IMR-90 (cell line): ENCODE measurements at regions not wholly inside any gene's neighbourhood (a gene's known extent, or its start where the extent isn't known, plus 50 kb on each side); places are given as distances from the start of the nearest gene placed in this dataset.

Source experiments
- ATAC-seq: fragments of 200-7000 bp; cut with Tn5 transposase; 2 replicates; pipeline ENCODE4 v1.9.1; 2020; ENCODE audit warnings: low read depth, mild to moderate bottlenecking, moderate library complexity
- BruUV-seq: library from RNA; stranded (reverse); fragments of 400-500 nt; replicated peaks from 2 replicates; lab custom pipeline; 2021; lab: Mats Ljungman, UMichigan
- CTCF ChIA-PET: fragments of 300-600 bp; formaldehyde crosslinking; extraction: SDS; loops from one replicate; lab custom pipeline; 2021; ENCODE audit warnings: antibody characterized with exemption; lab: Yijun Ruan, JAX
- POLR2A ChIA-PET: fragments of 300-600 bp; sonication (Branson Sonifier 250); formaldehyde crosslinking; loops from one replicate; lab custom pipeline; 2022; ENCODE audit warnings: antibody characterized with exemption; ENCODE audit not compliant: unreplicated experiment; lab: Charles Lee
- DNase-seq: peaks from one replicate; pipeline ENCODE4 v3.0.0; 2013
- H2AFZ ChIP-seq: replicated peaks from 2 replicates; pipeline ENCODE3; 2013; ENCODE audit warnings: low read length, mild to moderate bottlenecking; ENCODE audit not compliant: poor library complexity
- H2AK5ac ChIP-seq: 2 replicates; pipeline ENCODE4 v1.6.1; 2013; ENCODE audit warnings: low read depth, low read length, inconsistent platforms
- H2AK9ac ChIP-seq: replicated peaks from 2 replicates; pipeline ENCODE3; 2013; ENCODE audit warnings: mild to moderate bottlenecking, low read depth, low read length, moderate library complexity; ENCODE audit not compliant: poor library complexity
- H2BK120ac ChIP-seq: 2 replicates; pipeline ENCODE4 v1.6.1; 2013; ENCODE audit warnings: low read depth, low read length, inconsistent platforms
- H2BK15ac ChIP-seq: 3 replicates; pipeline ENCODE4 v1.6.1; 2013; ENCODE audit warnings: low read depth, low read length, inconsistent platforms
- H2BK20ac ChIP-seq: 2 replicates; pipeline ENCODE4 v1.6.1; 2013; ENCODE audit warnings: low read depth, mild to moderate bottlenecking, inconsistent platforms, low read length, moderate library complexity
- H2BK5ac ChIP-seq: 2 replicates; pipeline ENCODE4 v1.6.1; 2013; ENCODE audit warnings: mild to moderate bottlenecking, low read depth, low read length, inconsistent platforms; ENCODE audit not compliant: poor library complexity, severe bottlenecking
- H3K14ac ChIP-seq: replicated peaks from 2 replicates; pipeline ENCODE4 v1.6.1; 2013; ENCODE audit warnings: low read depth, low read length, inconsistent platforms
- H3K18ac ChIP-seq: 2 replicates; pipeline ENCODE4 v1.6.1; 2013; ENCODE audit warnings: low read depth, low read length, control low read depth
- H3K23ac ChIP-seq: 2 replicates; pipeline ENCODE4 v1.6.1; 2013; ENCODE audit warnings: low read depth, low read length, inconsistent platforms
- H3K27ac ChIP-seq: 2 replicates; pipeline ENCODE4 v1.5.1; 2013; ENCODE audit warnings: mild to moderate bottlenecking, control low read depth, low read length; ENCODE audit not compliant: insufficient read depth
- H3K27me3 ChIP-seq: 2 replicates; pipeline ENCODE4 v1.6.1; 2013; ENCODE audit warnings: low read length; ENCODE audit not compliant: control insufficient read depth, insufficient read depth
- H3K36me3 ChIP-seq: 2 replicates; pipeline ENCODE4 v1.6.1; 2013; ENCODE audit warnings: low read length, mixed read lengths; ENCODE audit not compliant: control insufficient read depth, insufficient read depth
- H3K4ac ChIP-seq: 2 replicates; pipeline ENCODE4 v1.6.1; 2013; ENCODE audit warnings: low read depth, low read length, inconsistent platforms
- H3K4me1 ChIP-seq: 2 replicates; pipeline ENCODE4 v1.6.1; 2013; ENCODE audit warnings: low read length, mixed read lengths; ENCODE audit not compliant: control insufficient read depth, insufficient read depth
- H3K4me2 ChIP-seq: 2 replicates; pipeline ENCODE4 v1.6.1; 2013; ENCODE audit warnings: low read depth, mild to moderate bottlenecking, control low read depth, low read length, moderate library complexity
- H3K4me3 ChIP-seq: 2 replicates; pipeline ENCODE4 v1.5.1; 2013; ENCODE audit warnings: low read depth, mild to moderate bottlenecking, control low read depth, low read length, moderate library complexity; ENCODE audit not compliant: insufficient read depth
- H3K56ac ChIP-seq: 2 replicates; pipeline ENCODE4 v1.6.1; 2013; ENCODE audit warnings: low read length, inconsistent platforms; ENCODE audit not compliant: insufficient read depth; ENCODE audit errors: extremely low read depth
- H3K79me1 ChIP-seq, 2 experiments: 2 replicates each; pipeline ENCODE4 v1.6.1; 2013; ENCODE audit warnings: low read length in 2 of 2, inconsistent platforms in 1 of 2, low read depth in 1 of 2
- H3K9ac ChIP-seq: 2 replicates; pipeline ENCODE4 v1.6.1; 2013; ENCODE audit warnings: low read depth, low read length, control low read depth
- H3K9me1 ChIP-seq: 2 replicates; pipeline ENCODE4 v1.6.1; 2013; ENCODE audit warnings: low read length, inconsistent platforms; ENCODE audit not compliant: insufficient read depth
- H3K9me3 ChIP-seq: 2 replicates; pipeline ENCODE4 v1.6.1; 2013; ENCODE audit warnings: low read length; ENCODE audit not compliant: control insufficient read depth, insufficient read depth
- H4K20me1 ChIP-seq: 2 replicates; pipeline ENCODE4 v1.6.1; 2013; ENCODE audit warnings: low read length, inconsistent platforms; ENCODE audit not compliant: insufficient read depth
- H4K5ac ChIP-seq: 2 replicates; pipeline ENCODE4 v1.6.1; 2013; ENCODE audit warnings: mild to moderate bottlenecking, low read depth, low read length, control low read depth
- H4K8ac ChIP-seq, 2 experiments: 2 replicates each; pipeline ENCODE4 v1.6.1; 2013; ENCODE audit warnings: low read depth in 2 of 2, low read length in 2 of 2, control low read depth in 1 of 2, inconsistent platforms in 1 of 2
- H4K91ac ChIP-seq: 2 replicates; pipeline ENCODE4 v1.6.1; 2013; ENCODE audit warnings: low read depth, low read length, inconsistent platforms; ENCODE audit not compliant: insufficient read depth
- FOS ChIP-seq: fragments of 150-350 bp; IDR thresholded peaks from 2 replicates; pipeline ENCODE4 v1.6.1; 2016; ENCODE audit warnings: low read depth, low read length
- MAFK ChIP-seq: IDR thresholded peaks from 2 replicates; pipeline ENCODE4 v1.6.1; 2012; ENCODE audit warnings: low read depth, low read length, improper control_type of control experiment
- WGBS, 2 experiments: methylation state at CpG; one replicate each; pipeline versions ENCODE4 v1.1.5 to v1.1.7; 2013; ENCODE audit warnings: missing lambda C conversion rate in 2 of 2; ENCODE audit not compliant: insufficient read length in 1 of 2; ENCODE audit errors: extremely low coverage in 2 of 2; 5-methylcytosine and 5-hydroxymethylcytosine counted together
- dilution Hi-C: fragments of 300-500 bp; cut with HindIII; formaldehyde crosslinking; loops from one replicate; pipeline ENCODE4 v1.14.3; 2018; ENCODE audit warnings: low sequenced_read_pairs; ENCODE audit not compliant: unreplicated experiment
- in situ Hi-C: fragments of 300-500 bp; cut with MboI; formaldehyde crosslinking; loops from 3 replicates; pipeline ENCODE4 v1.14.3; 2019; ENCODE audit warnings: low sequenced_read_pairs, inconsistent platforms, mixed read lengths
- intact Hi-C: fragments of 100-400 bp; cut with micrococcal nuclease; formaldehyde crosslinking; loops from 2 replicates; pipeline ENCODE4 v1.10.0; 2022

DNA sequence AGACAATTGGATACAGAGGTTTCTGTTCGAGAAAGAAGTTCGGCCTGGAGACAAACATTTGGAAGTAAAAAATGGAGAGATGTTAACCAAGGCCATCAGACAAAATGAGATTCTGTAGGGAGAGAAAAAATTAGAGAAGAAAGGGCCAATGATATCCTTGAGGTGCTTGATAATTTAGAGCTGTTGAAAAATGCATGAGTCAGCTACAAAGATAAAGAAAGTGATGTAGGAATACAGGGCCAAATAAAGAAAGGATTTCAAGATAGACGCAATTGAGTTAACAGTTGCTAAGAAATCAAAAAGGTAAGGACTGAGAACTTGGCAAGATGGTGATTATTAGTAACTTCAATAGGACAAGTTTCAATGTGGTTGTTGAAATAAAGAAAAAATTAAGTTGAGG is 384.2 kb upstream of the SEMA3A start:
- intact Hi-C loops, result no loop called here
- no peak overlapping the region for H2BK20ac ChIP-seq
- no peak overlapping the region for H2BK5ac ChIP-seq
- TF ChIP-seq MAFK (peak; percentile 62), FOS (no peak)
- H3K4me2 ChIP-seq, result no peak overlapping the region
- H3K56ac ChIP-seq, result no peak overlapping the region
- no peak overlapping the region for H4K5ac ChIP-seq
- H2AFZ ChIP-seq, result no peak overlapping the region
- H4K20me1 ChIP-seq, result no peaks in the 10 kb centered on the region
- CTCF ChIA-PET, result no interaction called here
- no peak overlapping the region for H3K27ac ChIP-seq
- H3K9ac ChIP-seq, result no peak overlapping the region
- H3K14ac ChIP-seq, result no peak overlapping the region
- no TSS peak for BruUV-seq
- H3K9me3 ChIP-seq, result no peaks in the 10 kb centered on the region
- no peak overlapping the region for H4K8ac ChIP-seq
- no peak overlapping the region for H4K91ac ChIP-seq
- H2BK120ac ChIP-seq, result no peak overlapping the region
- ATAC-seq (no peak), DNase-seq (no peak)
- in situ Hi-C loops, result no loop called here
- H3K18ac ChIP-seq, result no peak overlapping the region
- no peak overlapping the region for H3K4me3 ChIP-seq
- H3K79me1 ChIP-seq, result no peaks in the 10 kb centered on the region
- no peak overlapping the region for H2BK15ac ChIP-seq
- no peaks in the 10 kb centered on the region for H3K36me3 ChIP-seq
- no peaks in the 10 kb centered on the region for H3K27me3 ChIP-seq
- H2AK5ac ChIP-seq, result no peak overlapping the region
- H3K4ac ChIP-seq, result no peak overlapping the region
- H3K9me1 ChIP-seq, result no peaks in the 10 kb centered on the region
- dilution Hi-C loops, result no loop called here
- H3K23ac ChIP-seq, result no peak overlapping the region
- POLR2A ChIA-PET, result no interaction called here
- 100% methylated on average over 2 of the region's 3 CpGs; no CpG with 5 or more reads in 1 of the 2 experiments for WGBS, 2 experiments
- no peak overlapping the region for H2AK9ac ChIP-seq
- no peaks in the 10 kb centered on the region for H3K4me1 ChIP-seq
